Upper lobe of left lung (tissue), 4 donors: ENCODE measurements at regions not wholly inside any gene's neighbourhood (a gene's known extent, or its start where the extent isn't known, plus 50 kb on each side); places are given as distances from the start of the nearest gene placed in this dataset.

Experiments
- CTCF ChIP-seq, 6 experiments: fragments of 450-650 bp in 4 of 6; fragments of 200-600 bp in 2 of 6; sonication (generic) in 2 of 6; IDR thresholded peaks; one replicate each; pipeline ENCODE4 v1.5.1; 2016 to 2019; ENCODE audit warnings: antibody characterized with exemption in 6 of 6
- EP300 ChIP-seq, 4 donors: sonication (generic); formaldehyde crosslinking; IDR thresholded peaks; one replicate each; pipeline ENCODE4 v1.5.1; 2017; ENCODE audit warnings: antibody characterized with exemption in 4 of 4, control low read depth in 2 of 4
- POLR2A ChIP-seq, 4 donors: fragments of 450-650 bp; IDR thresholded peaks; one replicate each; pipeline ENCODE4 v1.5.1; 2016 to 2017; ENCODE audit warnings: antibody characterized with exemption in 4 of 4, mild to moderate bottlenecking in 2 of 4
- POLR2AphosphoS5 ChIP-seq, 2 donors: sonication (generic); formaldehyde crosslinking; IDR thresholded peaks; one replicate each; pipeline ENCODE4 v1.5.1; 2017; ENCODE audit warnings: antibody characterized with exemption in 2 of 2

GRCh38 chr14:27256805-27257204 is 659.0 kb upstream of the NOVA1 start:
- TF ChIP-seq POLR2A (IDR thresholded peaks at IDR 0.05) (no peak), CTCF (IDR thresholded peaks at IDR 0.05) (no peak), EP300 (IDR thresholded peaks at IDR 0.05) (no peak), POLR2AphosphoS5 (IDR thresholded peaks at IDR 0.05) (no peak)
